ENCODE measurements at regions not wholly inside any gene's neighbourhood (a gene's known extent, or its start where the extent isn't known, plus 50 kb on each side); places are given as distances from the start of the nearest gene placed in this dataset.

DNA sequence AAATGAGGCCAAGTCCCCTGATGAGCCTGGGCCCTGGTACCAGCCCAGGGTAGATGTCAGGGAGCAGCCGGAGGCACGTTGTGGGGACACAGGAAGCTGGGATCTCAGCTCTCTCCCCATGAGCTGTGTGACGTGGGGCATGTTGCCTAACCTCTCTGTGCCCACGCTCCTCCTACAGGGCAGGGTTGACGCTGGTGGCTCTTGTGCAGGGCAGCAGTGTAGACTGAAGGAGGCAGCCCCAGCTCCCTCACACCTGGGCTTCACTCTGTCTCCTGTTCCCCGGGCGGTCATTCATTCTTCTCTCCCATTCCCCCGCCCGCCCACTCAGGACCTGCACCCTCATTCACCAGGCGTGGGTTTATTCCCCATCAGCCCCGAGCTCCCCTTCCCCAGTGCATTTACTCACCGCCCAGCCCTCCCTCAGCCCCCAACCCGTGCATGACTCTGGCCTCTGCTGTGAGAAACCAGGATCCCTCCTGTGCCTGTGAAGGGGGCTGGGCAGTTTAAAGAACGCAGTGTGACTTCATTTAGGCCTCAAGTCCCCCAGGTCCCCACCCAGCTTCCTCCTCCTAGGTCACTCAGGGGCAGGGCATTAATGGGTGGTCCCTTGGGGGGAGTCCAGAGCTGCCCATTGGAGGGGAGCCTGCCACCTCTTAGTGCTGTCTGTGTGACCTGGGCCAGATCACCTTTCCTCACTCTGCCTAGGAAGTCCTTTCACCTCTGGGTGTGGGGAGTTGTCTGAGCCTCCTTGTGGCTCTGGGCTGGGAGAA is 285.7 kb downstream of the PTPRU start:
- TF ChIP-seq POLR2A (IDR thresholded peaks at IDR 0.05; ENCODE audit: low read depth, low read length) (no peak), POLR2AphosphoS5 (IDR thresholded peaks at IDR 0.05; ENCODE audit: low read depth, low read length) (no peak), TAF1 (IDR thresholded peaks at IDR 0.05; ENCODE audit: low read depth, low read length) (no peak), PAX5 (IDR thresholded peaks at IDR 0.05; ENCODE audit: insufficient read depth, low read length, severe bottlenecking) (no peak), SPI1 (IDR thresholded peaks at IDR 0.05; ENCODE audit: low read depth, low read length) (no peak), POU2F2 (IDR thresholded peaks at IDR 0.05; ENCODE audit: low read depth, low read length) (no peak)
